GM21447 (cell line): ENCODE measurements at regions not wholly inside any gene's neighbourhood (a gene's known extent, or its start where the extent isn't known, plus 50 kb on each side); places are given as distances from the start of the nearest gene placed in this dataset.

ENCODE experiments used
- ATAC-seq: cut with Tn5 transposase; IDR thresholded peaks from one replicate; pipeline ENCODE4 v1.9.1; 2021; ENCODE audit not compliant: unreplicated experiment

- ATAC-seq: no peak
Observed at GRCh38 chr18:71919211-71919610, 624.9 kb downstream of the CBLN2 start.

- ATAC-seq: no peak
Observed at GRCh38 chr18:71913641-71914040, 630.5 kb downstream of the CBLN2 start.

DNA sequence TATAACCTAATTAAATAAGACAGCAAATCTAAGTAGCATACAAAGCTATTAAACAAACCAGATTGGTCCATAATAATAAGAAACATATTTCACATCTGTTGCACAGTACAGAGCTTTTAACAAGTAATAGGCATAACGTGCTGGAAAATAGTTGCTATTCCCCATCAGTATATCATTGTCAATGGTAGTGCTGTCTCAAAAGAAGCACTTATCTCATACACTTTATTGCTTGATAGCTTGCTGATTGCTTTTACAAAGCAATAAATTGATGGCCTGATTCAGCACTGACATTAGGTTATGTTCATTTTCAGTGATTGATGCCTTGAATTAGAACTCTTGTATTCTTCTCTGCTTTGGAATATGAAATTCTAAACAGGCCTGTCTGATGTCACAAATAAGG, 641.7 kb downstream of the CBLN2 start:
- no peak for ATAC-seq

GRCh38 chr18:71899707-71900472, 644.3 kb downstream of the CBLN2 start:
- ATAC-seq: no peak

GRCh38 chr18:71899183-71899582, 645.0 kb downstream of the CBLN2 start:
- ATAC-seq: no peak

GRCh38 chr18:71887509-71887908, 656.6 kb downstream of the CBLN2 start:
- no peak for ATAC-seq

DNA sequence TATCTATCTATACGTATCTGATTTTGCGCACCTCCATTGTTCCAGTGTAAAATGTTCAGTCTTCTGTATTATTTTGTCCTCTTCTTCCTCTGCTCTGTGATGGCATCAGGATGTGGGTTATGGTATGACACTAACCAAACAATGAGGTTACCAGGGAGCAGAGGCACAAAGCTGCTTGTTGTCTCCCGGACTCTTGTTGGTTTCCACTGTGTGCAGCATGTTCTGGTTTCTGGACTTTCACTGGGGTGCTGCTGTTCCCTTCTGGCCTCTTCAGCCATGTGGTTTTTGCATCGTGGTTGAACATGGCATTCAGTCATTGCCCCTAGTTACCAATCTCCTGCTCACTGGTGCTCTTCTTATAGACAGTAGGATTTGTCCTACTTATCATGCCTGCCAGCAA, 665.9 kb downstream of the CBLN2 start:
- ATAC-seq: no peak

DNA sequence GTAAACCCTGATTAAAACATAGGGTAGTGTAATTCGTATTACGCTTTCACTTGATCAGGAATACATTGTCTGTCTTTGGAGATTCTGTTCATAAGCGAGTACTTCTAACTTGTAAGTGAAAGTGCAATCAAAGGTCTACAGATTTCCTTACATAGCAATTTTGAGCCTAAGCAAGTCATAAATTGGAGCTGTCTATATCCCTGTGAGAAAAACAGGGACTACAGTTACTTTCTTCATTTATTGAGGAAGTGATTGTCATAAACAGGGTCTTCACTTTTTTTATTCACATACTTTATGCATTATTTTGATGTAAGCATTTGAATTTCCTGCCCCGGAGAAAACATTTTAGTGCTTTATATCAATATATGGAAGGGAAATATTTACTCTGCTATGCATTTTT, 670.4 kb downstream of the CBLN2 start:
- ATAC-seq: no peak

- no peak for ATAC-seq
Observed at GRCh38 chr18:71865888-71866287, 678.3 kb downstream of the CBLN2 start.

- ATAC-seq: no peak
Observed at GRCh38 chr18:71850602-71851001, 693.5 kb downstream of the CBLN2 start.

DNA sequence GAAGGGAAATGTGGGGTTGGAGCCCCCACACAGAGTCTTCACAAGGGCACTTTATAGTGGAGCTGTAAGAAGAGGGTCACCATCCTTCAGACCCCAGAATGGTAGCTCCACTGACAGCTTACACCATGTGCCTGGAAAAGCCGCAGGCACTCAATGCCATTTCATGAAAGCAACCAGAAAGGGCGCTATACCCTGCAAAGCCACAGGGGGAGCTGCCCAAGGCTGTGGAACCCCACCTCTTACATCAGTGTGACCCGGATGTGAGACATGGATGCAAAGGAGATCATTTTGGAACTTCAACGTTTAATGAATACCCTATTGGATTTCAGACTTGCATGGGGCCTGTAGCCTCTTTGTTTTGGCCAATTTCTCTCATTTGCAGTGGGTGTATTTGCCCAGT, 694.7 kb downstream of the CBLN2 start:
- ATAC-seq: no peak

DNA sequence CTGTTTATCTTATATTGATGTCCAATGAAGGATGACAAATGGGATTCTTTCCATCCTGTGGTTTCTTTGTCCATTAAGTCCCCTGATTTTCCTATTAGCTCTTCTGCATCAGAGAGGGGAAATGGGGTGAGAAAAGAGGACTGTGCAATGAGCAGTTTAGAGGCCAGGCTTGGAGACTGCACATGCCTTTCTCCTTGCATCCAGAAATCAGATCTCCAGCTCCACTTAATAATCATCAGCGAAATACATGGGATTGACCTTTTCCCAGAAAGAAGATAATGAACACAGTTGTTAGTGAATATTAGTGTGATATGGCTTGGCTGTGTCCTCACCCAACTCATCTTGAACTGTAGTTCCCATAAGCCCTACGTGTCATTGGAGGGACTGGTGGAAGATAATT, 697.4 kb downstream of the CBLN2 start:
- ATAC-seq: no peak

GRCh38 chr18:71844814-71845213, 699.3 kb downstream of the CBLN2 start:
- no peak for ATAC-seq

DNA sequence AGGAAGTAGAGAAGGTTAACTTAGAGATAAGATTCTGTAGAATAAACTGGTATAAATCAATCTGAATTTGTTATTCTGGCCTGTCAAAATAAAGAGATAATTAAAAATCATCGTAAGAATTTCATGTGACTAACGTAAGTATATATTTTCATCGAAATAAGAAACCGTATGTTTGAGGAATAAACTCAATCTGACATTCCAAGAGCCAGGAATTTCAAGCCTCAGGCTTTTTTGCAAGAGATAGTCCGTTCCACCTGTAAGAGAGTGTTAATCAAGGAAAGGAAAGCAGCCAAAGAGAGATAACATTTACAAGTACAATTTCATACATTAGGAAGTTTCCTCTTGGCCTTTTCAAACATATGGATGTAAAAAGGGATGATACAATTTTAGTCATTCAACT, 701.5 kb downstream of the CBLN2 start:
- ATAC-seq: no peak

- no peak for ATAC-seq
Observed at GRCh38 chr18:71837547-71837946, 706.6 kb downstream of the CBLN2 start.

- no peak for ATAC-seq
Observed at GRCh38 chr18:71832946-71833617, 711.1 kb downstream of the CBLN2 start.

DNA sequence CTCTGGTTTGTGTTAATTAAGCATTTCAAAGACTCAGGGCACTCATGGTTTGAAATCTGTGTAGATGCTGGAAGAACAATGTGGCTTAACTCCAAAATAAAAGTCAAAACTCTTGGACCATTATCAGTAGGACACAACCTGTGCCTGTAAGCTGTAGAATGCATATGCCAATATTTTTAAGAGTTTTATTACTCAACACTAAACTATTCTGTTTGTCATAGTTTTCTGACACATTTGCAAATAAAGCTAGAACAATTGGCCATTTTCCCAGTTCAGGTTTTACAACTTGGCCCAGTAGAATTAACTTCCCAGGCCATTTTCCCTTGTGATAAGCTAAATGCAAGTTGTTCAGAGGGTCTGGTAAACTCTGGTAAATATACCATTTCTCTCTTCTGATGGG, 713.1 kb downstream of the CBLN2 start:
- no peak for ATAC-seq

- no peak for ATAC-seq
Observed at GRCh38 chr18:71827301-71827700, 716.8 kb downstream of the CBLN2 start.

GRCh38 chr18:71815305-71815704, 728.8 kb downstream of the CBLN2 start:
- ATAC-seq: no peak

- ATAC-seq: no peak
Observed at GRCh38 chr18:71809711-71810110, 734.4 kb downstream of the CBLN2 start.

DNA sequence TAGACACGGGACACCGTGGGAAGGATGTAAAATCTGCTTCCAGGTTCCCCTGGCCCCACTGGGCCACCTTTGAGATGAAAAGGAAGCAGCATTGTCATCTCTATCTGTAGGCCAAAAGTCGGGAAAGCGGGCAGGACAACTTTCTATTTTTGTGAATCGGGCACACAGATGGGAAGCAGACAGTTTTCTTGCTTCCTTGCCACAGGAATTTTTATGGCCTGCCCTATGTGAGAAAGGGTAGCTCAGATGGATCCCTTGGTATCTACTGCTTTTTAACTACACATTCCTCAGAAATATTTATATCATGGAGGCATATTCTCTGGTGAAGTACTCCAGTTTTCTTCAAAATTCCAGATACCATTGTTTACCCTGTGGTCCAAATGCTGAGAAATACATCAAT, 735.5 kb downstream of the CBLN2 start:
- no peak for ATAC-seq

DNA sequence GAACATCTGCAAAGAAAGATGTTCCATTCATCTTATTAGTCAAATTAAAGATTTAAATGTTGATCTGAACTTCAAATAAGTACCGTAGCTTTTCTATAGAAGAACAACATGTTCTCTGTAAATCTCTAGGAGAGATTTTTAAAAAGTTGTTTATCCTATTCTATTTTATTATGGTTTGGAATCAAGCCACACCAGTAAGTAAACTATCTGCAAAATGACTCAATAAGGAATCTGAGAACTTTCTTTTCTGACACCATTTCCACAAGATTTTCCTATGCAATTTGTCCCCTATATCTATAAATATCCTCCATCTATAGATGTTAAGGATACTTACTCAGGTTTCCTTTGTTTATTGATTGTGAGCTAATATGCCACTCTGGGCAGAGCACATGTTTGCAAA, 736.6 kb downstream of the CBLN2 start:
- ATAC-seq: no peak
